Smooth muscle cell (in vitro differentiated cells): ENCODE measurements at regions not wholly inside any gene's neighbourhood (a gene's known extent, or its start where the extent isn't known, plus 50 kb on each side); places are given as distances from the start of the nearest gene placed in this dataset.

Experiments used
- DNase-seq: peaks from one replicate; lab custom pipeline; 2025; ENCODE audit not compliant: unreplicated experiment; lab: John Stamatoyannopoulos, UW
- H2AFZ ChIP-seq: fragments of 200-600 bp; sonication (generic); 2 replicates; pipeline ENCODE4 v1.6.0; 2016; ENCODE audit warnings: antibody characterized with exemption, low read depth, mild to moderate bottlenecking
- H3F3A ChIP-seq: fragments of 200-600 bp; sonication (generic); 2 replicates; pipeline ENCODE4 v1.6.0; 2017; ENCODE audit warnings: antibody characterized with exemption, low read depth
- H3K27ac ChIP-seq: fragments of 200-600 bp; sonication (generic); 2 replicates; pipeline ENCODE4 v1.5.1; 2016; ENCODE audit warnings: low read depth, mild to moderate bottlenecking
- H3K27me3 ChIP-seq: fragments of 200-600 bp; sonication (generic); 2 replicates; pipeline ENCODE4 v1.6.1; 2016; ENCODE audit warnings: low read depth, mild to moderate bottlenecking
- H3K36me3 ChIP-seq: fragments of 200-600 bp; sonication (generic); 2 replicates; pipeline ENCODE4 v1.5.1; 2016; ENCODE audit warnings: low read depth
- H3K4me1 ChIP-seq: fragments of 200-600 bp; sonication (generic); 2 replicates; pipeline ENCODE4 v1.5.1; 2016; ENCODE audit warnings: low read depth
- H3K4me2 ChIP-seq: fragments of 200-600 bp; sonication (generic); 2 replicates; pipeline ENCODE4 v1.6.0; 2016; ENCODE audit warnings: mild to moderate bottlenecking
- H3K4me3 ChIP-seq: fragments of 200-600 bp; sonication (generic); 2 replicates; pipeline ENCODE4 v1.5.1; 2016; ENCODE audit warnings: mild to moderate bottlenecking
- H3K79me2 ChIP-seq: fragments of 200-600 bp; sonication (generic); 2 replicates; pipeline ENCODE4 v1.6.0; 2016; ENCODE audit warnings: low read depth, mild to moderate bottlenecking
- H3K9ac ChIP-seq: fragments of 200-600 bp; sonication (generic); 2 replicates; pipeline ENCODE4 v1.6.0; 2016; ENCODE audit warnings: low read depth
- H3K9me3 ChIP-seq: fragments of 200-600 bp; sonication (generic); replicated peaks from 2 replicates; pipeline ENCODE4 v1.5.1; 2016; ENCODE audit warnings: low read depth
- H4K20me1 ChIP-seq: fragments of 200-600 bp; sonication (generic); 2 replicates; pipeline ENCODE4 v1.6.0; 2016; ENCODE audit warnings: low read depth
- CTCF ChIP-seq: fragments of 200-600 bp; sonication (generic); IDR thresholded peaks from 2 replicates; pipeline ENCODE4 v1.5.1; 2017; ENCODE audit warnings: borderline replicate concordance, mild to moderate bottlenecking, antibody characterized with exemption; ENCODE audit not compliant: insufficient read depth, poor library complexity, severe bottlenecking
- WGBS: methylation state at CpG from one replicate; pipeline ENCODE4 v1.1.7; 2016; ENCODE audit warnings: low lambda C conversion rate; 5-methylcytosine and 5-hydroxymethylcytosine counted together

- no peak overlapping the region for H3K4me2 ChIP-seq
- H3K27ac ChIP-seq, result no peak overlapping the region
- WGBS, result 93% methylated on average over 3 of the region's 3 CpGs
- H3F3A ChIP-seq, result no peaks in the 10 kb centered on the region
- no peak overlapping the region for H2AFZ ChIP-seq
- H3K36me3 ChIP-seq, result no peaks in the 10 kb centered on the region
- H3K4me3 ChIP-seq, result no peak overlapping the region
- DNase-seq, result no peak
- TF ChIP-seq CTCF, result no peak
- no peaks in the 10 kb centered on the region for H3K27me3 ChIP-seq
- H3K79me2 ChIP-seq, result no peaks in the 10 kb centered on the region
- H3K9me3 ChIP-seq, result no peaks in the 10 kb centered on the region
- H4K20me1 ChIP-seq, result no peaks in the 10 kb centered on the region
- H3K4me1 ChIP-seq, result no peaks in the 10 kb centered on the region
- no peak overlapping the region for H3K9ac ChIP-seq
Observed at GRCh38 chr18:65227970-65228369, 522.8 kb upstream of the CDH7 start.

DNA sequence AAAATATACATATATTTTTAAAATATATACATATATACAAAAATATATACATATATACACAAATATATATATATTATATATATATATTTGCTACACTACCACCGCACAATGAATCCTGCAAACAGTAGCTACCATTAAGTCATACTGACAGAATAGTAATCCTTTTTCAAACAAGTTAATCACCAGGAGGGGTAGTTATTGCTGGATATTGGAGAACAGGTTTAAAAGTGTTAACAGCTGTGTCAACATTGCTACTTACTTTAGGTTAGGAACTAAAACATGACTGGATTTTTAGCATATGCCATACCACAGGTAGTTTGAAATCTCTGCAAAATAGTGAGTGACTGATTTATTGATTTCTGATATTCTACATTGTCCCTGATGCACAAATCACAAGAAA lies 529.1 kb upstream of the CDH7 start:
- Histone ChIP-seq H3K9ac (no peak overlapping the region), H3K27ac (no peak overlapping the region), H3K9me3 (no peaks in the 10 kb centered on the region), H4K20me1 (no peaks in the 10 kb centered on the region), H3F3A (no peaks in the 10 kb centered on the region), H2AFZ (no peak overlapping the region), H3K36me3 (no peaks in the 10 kb centered on the region), H3K4me3 (no peak overlapping the region), H3K79me2 (no peaks in the 10 kb centered on the region), H3K4me1 (no peaks in the 10 kb centered on the region), H3K27me3 (no peaks in the 10 kb centered on the region), H3K4me2 (no peak overlapping the region)
- TF ChIP-seq CTCF, result no peak
- DNase-seq, result no peak
- 84% methylated on average over 1 of the region's 1 CpG for WGBS

DNA sequence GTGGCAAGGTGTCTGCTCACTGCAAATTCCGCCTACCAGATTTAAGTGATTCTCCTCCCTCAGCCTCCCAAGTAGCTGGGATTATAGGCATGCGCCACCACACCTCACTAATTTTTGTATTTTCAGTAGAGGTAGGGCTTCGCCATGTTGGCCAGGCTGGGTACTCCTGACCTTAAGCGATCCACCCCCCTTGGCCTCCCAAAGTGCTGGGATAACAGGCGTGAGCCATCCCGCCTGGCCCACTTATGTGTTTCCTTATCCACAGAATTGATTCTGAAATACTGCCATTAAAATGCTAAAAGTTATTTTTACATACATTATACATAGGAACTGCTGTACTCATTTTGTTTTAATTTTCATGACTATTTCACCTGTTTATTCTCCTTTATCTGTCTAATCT lies 529.7 kb upstream of the CDH7 start:
- Histone ChIP-seq H2AFZ (no peak overlapping the region), H3K4me1 (no peaks in the 10 kb centered on the region), H3F3A (no peaks in the 10 kb centered on the region), H3K9me3 (no peaks in the 10 kb centered on the region), H3K4me3 (no peak overlapping the region), H3K9ac (no peak overlapping the region), H3K4me2 (no peak overlapping the region), H3K27ac (no peak overlapping the region), H3K36me3 (no peaks in the 10 kb centered on the region), H3K79me2 (no peaks in the 10 kb centered on the region), H4K20me1 (no peaks in the 10 kb centered on the region), H3K27me3 (no peaks in the 10 kb centered on the region)
- TF ChIP-seq CTCF, result no peak
- 91% methylated on average over 6 of the region's 6 CpGs for WGBS
- DNase-seq, result no peak

- H2AFZ ChIP-seq, result peak overlapping the region; percentile 2
Observed at GRCh38 chr18:65215865-65216466, 534.8 kb upstream of the CDH7 start.

More at GRCh38 chr18:65215865-65216466, 534.8 kb upstream of the CDH7 start:
- H3K36me3 ChIP-seq, result no peaks in the 10 kb centered on the region
- TF ChIP-seq CTCF, result no peak
- no peak overlapping the region for H3K9ac ChIP-seq
- no peaks in the 10 kb centered on the region for H3K4me1 ChIP-seq
- no peak overlapping the region for H3K4me2 ChIP-seq
- WGBS, result 78% methylated on average over 11 of the region's 11 CpGs
- H3F3A ChIP-seq, result no peaks in the 10 kb centered on the region
- H3K4me3 ChIP-seq, result no peak overlapping the region
- no peaks in the 10 kb centered on the region for H3K9me3 ChIP-seq
- H4K20me1 ChIP-seq, result no peaks in the 10 kb centered on the region
- no peaks in the 10 kb centered on the region for H3K27me3 ChIP-seq
- no peak overlapping the region for H3K27ac ChIP-seq
- no peaks in the 10 kb centered on the region for H3K79me2 ChIP-seq
- no peak for DNase-seq
